COLO668 (cell line): ENCODE measurements at regions not wholly inside any gene's neighbourhood (a gene's known extent, or its start where the extent isn't known, plus 50 kb on each side); places are given as distances from the start of the nearest gene placed in this dataset.

Experiments
- DNase-seq: peaks from one replicate; lab custom pipeline; 2025; ENCODE audit not compliant: unreplicated experiment; lab: John Stamatoyannopoulos, UW

- DNase-seq = no peak
These were observed 54.3 kb upstream of the CBLB start for GRCh38 chr3:105923140-105923539.

GRCh38 chr3:105927741-105928140, 58.9 kb upstream of the CBLB start:
- no peak for DNase-seq

DNA sequence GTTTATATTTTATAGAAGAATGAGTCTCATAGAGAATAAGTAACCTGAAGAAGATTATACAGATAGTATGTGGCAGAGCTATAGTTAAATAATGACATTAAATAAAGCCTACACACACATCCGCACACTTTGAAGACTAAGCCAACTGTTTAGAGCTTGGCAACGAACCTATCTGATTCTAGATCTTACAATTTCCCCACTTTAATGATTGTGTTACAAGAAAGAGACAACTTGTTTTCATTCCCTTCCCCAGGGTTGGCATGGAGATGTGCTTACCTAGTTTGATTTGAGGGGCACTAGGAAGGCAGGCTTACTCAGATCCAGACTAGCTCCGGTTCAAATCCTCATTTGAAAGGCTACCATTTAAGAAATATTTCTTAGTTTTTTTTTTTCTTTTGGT, 61.9 kb upstream of the CBLB start:
- no peak for DNase-seq

- DNase-seq = no peak
These were observed 62.7 kb upstream of the CBLB start for GRCh38 chr3:105931500-105931899.

- no peak for DNase-seq
These were observed 65.1 kb upstream of the CBLB start for GRCh38 chr3:105933871-105934270.

DNA sequence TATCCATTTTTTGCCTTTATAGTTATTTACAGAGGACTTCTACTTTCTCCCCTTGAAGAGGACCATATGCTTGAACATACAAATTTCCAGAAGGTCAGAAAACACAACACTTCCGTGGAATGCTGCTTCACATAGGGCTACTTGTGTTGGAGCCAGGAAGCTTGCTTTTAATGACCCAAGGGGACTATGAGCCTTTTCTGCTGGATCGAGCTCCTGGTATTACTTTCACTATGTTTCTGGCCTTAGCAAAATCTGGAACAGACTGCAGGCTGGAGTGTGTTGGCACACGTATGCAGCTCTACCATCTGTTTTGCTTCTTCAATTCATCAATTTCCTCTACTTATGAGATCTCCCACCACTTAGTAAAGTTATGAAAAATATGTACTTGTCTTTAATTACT, 69.3 kb upstream of the CBLB start:
- no peak for DNase-seq

DNA sequence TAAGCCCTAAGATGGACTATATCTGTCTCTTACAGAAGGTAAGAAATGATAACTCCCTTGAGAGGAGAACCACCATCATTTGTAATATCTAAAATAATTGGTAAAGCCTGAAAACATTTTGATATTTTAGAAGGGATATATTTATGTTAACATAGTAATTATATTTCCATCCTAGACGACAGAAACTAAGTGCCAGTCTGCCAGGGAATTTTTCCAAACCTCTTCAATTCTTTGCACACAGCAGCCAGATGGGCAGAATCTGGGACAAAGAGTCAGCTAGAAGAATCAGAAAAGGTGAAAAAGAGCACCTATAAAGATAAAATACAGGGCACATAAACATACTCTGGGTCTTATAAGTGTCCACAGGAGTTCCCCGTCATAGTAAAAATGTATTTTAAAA, 70.0 kb upstream of the CBLB start:
- DNase-seq = no peak

- no peak for DNase-seq
These were observed 75.5 kb upstream of the CBLB start for GRCh38 chr3:105944276-105944675.

GRCh38 chr3:105944721-105945120, 75.9 kb upstream of the CBLB start:
- DNase-seq = no peak

DNA sequence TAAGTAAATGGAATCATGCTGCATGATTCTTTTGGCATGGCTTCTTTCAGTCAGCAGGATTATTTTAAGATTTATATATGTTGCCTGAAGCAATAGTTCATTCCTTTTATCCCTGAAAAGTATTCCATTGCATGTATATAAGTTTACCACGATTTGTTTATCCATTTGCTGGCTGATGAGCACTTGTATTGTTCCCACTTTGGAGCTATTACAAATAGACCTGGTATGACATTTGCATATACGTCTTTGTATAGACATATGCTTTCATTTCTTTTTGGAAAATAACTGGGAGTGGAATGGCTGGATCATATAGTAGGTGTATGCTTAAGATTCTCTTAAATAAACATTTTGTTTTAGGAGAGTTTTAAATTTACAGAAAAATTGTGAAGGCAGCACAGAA, 79.3 kb upstream of the CBLB start:
- DNase-seq = no peak

DNA sequence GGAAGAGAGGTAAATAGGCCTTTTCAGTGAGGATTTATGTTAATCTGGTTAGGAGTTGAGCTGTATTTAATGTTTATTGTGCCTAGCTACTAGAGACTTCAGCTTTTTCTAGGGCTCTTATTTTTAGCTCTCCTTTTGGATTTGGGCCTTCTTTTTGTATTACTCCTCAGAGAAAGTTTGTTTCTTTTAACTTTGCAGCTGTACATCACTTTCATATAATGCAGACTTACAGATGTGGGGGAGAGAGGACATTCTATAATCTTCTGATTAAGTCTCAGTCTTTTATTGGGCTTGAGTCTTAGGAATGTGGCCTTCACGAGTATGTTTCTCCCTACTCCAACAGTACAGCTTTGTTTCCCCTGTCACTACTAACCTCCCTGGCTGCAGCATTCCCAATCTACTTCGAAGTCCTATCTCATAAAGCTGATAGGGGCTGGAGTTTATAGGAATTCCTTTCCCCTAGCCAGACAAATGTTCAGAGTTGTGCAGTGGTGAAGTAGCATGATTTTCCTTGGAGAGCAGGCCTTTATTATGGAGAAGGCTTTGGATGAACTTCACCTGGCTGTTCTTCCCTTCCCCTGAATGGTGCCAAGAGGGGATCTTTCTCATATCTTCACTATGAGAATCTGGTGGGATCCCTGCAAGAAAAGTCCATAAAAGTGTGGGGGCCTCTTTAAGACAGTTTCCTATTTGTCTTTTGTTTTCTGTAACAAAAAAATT, 82.2 kb upstream of the CBLB start:
- DNase-seq = no peak

DNA sequence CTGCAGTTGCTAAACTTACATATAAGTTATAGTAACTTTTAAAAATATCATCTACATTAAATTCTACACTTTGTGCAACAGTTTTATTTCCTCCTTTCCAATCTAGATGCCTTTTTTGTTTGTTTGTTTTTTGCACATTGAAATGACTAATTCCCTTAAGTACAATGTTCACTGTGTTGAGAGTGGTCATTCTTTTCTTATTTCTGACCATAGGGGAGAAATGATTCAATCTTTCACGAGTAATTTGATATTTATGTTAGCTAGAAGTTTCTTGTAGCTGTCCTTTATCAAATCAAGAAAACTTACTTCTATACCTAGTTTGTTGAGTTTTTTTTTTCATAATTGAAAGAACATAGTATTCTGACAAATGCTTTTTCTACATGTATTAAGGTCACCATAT, 85.0 kb upstream of the CBLB start:
- no peak for DNase-seq

DNA sequence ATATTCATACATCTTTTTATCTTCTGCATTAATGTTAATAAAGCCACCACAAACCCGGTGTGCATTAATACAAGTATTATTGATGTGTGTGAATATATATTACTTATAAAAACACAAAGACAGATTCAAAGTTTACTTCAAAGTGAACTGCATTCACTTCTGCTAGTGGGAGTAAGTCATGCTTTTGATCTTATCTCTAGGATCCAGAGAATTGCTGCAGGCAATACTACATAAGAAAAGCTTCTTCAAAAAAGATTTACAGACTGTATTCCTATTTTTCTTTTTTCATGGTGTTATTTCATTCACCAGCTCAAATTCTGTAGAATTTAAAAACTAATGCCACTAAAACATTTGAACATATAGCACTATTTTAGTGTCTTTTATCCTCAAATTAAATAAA, 87.5 kb upstream of the CBLB start:
- no peak for DNase-seq

- no peak for DNase-seq
These were observed 88.9 kb upstream of the CBLB start for GRCh38 chr3:105957722-105958121.

DNA sequence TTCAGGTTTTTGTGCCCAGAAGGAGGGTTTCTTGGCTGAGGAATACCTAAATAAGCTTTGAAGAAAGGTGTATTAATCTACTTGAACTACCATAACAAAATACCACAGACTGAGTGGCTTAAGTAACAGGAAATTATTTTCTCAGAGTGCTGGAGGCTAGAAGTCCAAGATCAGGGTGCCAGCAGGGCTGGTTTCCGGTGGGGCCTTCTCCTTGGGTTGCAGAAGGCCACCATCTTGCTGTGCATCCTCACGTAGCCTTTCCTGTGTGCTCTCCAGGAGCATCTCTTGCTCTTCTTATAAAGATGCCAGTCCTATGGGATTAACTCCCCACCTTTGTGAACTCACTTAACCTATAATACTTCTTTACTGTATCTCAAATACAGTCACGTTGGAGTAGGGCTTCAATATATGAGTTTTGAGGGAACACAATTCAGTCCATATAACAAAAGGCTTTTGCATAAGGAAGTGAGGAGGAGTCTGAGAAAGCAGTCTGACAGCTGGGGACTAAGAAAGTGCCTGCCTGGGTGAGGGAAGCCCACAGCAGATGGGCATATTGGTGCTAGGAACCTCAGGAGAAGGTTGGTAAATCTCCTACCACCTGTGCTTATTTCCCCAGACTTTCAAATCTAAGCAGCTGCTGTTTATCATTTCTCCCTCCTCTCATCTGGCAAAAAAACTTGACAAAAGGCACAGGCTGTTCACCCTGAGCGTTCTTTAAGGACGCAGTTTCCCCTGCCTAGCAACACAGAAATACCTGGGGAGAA, 89.6 kb upstream of the CBLB start:
- no peak for DNase-seq

GRCh38 chr3:105959851-105960250, 91.0 kb upstream of the CBLB start:
- DNase-seq = no peak

GRCh38 chr3:105960381-105960780, 91.6 kb upstream of the CBLB start:
- no peak for DNase-seq

DNA sequence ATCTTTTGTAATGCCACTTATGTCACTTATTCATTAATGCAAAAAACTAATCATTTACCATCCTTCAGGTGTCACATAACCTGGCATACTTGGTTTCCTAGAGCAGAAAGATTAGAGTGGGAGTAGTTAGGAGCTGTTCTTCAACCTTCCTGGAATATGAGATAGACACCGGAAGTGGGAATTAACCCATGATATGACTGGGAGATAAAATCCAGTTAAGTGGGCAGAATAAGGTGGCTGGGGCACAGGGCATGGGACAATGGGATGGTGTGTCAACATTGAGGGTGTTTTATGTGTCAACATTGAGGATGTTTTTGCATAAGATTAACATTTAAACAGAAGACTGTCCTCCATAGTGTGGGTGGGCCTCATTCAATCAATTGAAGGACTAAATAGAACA, 94.3 kb upstream of the CBLB start:
- no peak for DNase-seq

GRCh38 chr3:105965384-105965783, 96.6 kb upstream of the CBLB start:
- DNase-seq = no peak

GRCh38 chr3:105967117-105967516, 98.3 kb upstream of the CBLB start:
- DNase-seq = no peak

GRCh38 chr3:105970283-105970682, 101.5 kb upstream of the CBLB start:
- DNase-seq = no peak

DNA sequence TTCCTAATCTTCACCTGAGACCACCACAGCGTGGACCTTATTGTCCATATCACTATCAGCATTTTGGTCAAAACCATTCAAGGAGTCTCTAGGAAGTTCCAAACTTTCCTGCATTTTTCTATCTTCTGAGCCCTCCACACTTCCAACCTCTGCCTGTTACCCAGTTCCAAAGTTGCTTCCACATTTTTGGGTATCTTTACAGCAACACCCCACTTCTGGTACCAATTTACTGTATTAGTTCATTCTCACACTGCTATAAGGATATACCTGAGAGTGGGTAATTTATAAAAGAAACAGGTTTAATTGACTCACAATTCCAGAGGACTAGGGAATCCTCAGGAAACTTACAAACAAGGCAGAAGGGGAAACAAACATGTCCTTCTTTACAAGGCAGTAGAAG, 103.3 kb upstream of the CBLB start:
- DNase-seq = no peak

DNA sequence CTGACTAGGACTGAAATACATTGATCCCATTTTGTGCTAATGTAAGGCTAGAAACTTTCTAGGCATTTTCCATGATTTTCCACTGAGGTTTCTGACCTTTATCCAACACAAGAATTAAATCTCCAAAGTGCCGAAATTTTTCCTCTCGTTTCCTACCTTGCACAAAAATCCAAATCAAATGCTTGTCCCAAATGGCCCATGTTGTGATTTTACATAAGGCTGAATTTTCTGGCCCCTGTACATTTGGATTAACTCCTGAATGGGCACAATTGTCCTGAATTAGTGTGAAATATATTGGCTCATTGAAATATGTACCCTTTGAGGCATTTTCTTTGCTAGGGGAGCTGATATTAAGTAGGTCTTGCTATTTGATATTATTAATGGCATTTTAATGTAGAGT, 105.6 kb upstream of the CBLB start:
- DNase-seq = no peak
